ENCODE measurements at regions not wholly inside any gene's neighbourhood (a gene's known extent, or its start where the extent isn't known, plus 50 kb on each side); places are given as distances from the start of the nearest gene placed in this dataset.
A peak's percentile ranks its signal among the peaks of the same experiment; 100 is the strongest.

GRCh38 chr12:116636608-116637519 is 77.7 kb downstream of the MAP1LC3B2 start:
- no peak for DNase-seq (ENCODE audit: extremely low read depth, insufficient read length)
- TF ChIP-seq CTCF (IDR thresholded peaks at IDR 0.05; ENCODE audit: insufficient read depth, low read length, poor library complexity, severe bottlenecking): no peak
- Histone ChIP-seq H3K4me3 (replicated peaks; ENCODE audit: low read depth, low read length) (no peak overlapping the region), H3K36me3 (ENCODE audit: control insufficient read depth, insufficient read depth, low read length) (no peaks in the 10 kb centered on the region), H3K27me3 (replicated peaks; ENCODE audit: control insufficient read depth, insufficient read depth, low read length) (no peaks in the 10 kb centered on the region; the same call in 1 of the 2 replicates)

GRCh38 chr12:116635487-116635886 is 76.3 kb downstream of the MAP1LC3B2 start:
- TF ChIP-seq CTCF (IDR thresholded peaks at IDR 0.05; ENCODE audit: insufficient read depth, low read length, poor library complexity, severe bottlenecking): no peak
- Histone ChIP-seq H3K27me3 (replicated peaks; ENCODE audit: control insufficient read depth, insufficient read depth, low read length) (no peaks in the 10 kb centered on the region; the same call in 1 of the 2 replicates), H3K36me3 (ENCODE audit: control insufficient read depth, insufficient read depth, low read length) (no peaks in the 10 kb centered on the region), H3K4me3 (replicated peaks; ENCODE audit: low read depth, low read length) (no peak overlapping the region)
- DNase-seq (ENCODE audit: extremely low read depth, insufficient read length): peak; percentile 32

- Histone ChIP-seq H3K27me3 (replicated peaks; ENCODE audit: control insufficient read depth, insufficient read depth, low read length) (no peaks in the 10 kb centered on the region; the same call in 1 of the 2 replicates), H3K4me3 (replicated peaks; ENCODE audit: low read depth, low read length) (no peak overlapping the region), H3K36me3 (ENCODE audit: control insufficient read depth, insufficient read depth, low read length) (no peaks in the 10 kb centered on the region)
- TF ChIP-seq CTCF (IDR thresholded peaks at IDR 0.05; ENCODE audit: insufficient read depth, low read length, poor library complexity, severe bottlenecking): no peak
- DNase-seq (ENCODE audit: extremely low read depth, insufficient read length): no peak
Measured at GRCh38 chr12:116633476-116633875, 74.3 kb downstream of the MAP1LC3B2 start.

GRCh38 chr12:116631619-116632018 is 72.4 kb downstream of the MAP1LC3B2 start:
- peaks cover 3% of the 10 kb centered on the region; the same call in 1 of the 2 replicates for H3K27me3 ChIP-seq (replicated peaks; ENCODE audit: control insufficient read depth, insufficient read depth, low read length)
- no peak for DNase-seq (ENCODE audit: extremely low read depth, insufficient read length)
- no peak for TF ChIP-seq CTCF (IDR thresholded peaks at IDR 0.05; ENCODE audit: insufficient read depth, low read length, poor library complexity, severe bottlenecking)
- H3K36me3 ChIP-seq (ENCODE audit: control insufficient read depth, insufficient read depth, low read length): no peaks in the 10 kb centered on the region
- H3K4me3 ChIP-seq (replicated peaks; ENCODE audit: low read depth, low read length): no peak overlapping the region

- H3K36me3 ChIP-seq (ENCODE audit: control insufficient read depth, insufficient read depth, low read length): no peaks in the 10 kb centered on the region
- no peak for DNase-seq (ENCODE audit: extremely low read depth, insufficient read length)
- TF ChIP-seq CTCF (IDR thresholded peaks at IDR 0.05; ENCODE audit: insufficient read depth, low read length, poor library complexity, severe bottlenecking): no peak
- H3K27me3 ChIP-seq (replicated peaks; ENCODE audit: control insufficient read depth, insufficient read depth, low read length): peaks cover 3% of the 10 kb centered on the region; the same call in 1 of the 2 replicates
- H3K4me3 ChIP-seq (replicated peaks; ENCODE audit: low read depth, low read length): no peak overlapping the region
Measured at GRCh38 chr12:116630762-116631161, 71.6 kb downstream of the MAP1LC3B2 start.

Data from GM06990 (cell line).